Psoas muscle (tissue), 7 donors: ENCODE measurements at regions not wholly inside any gene's neighbourhood (a gene's known extent, or its start where the extent isn't known, plus 50 kb on each side); places are given as distances from the start of the nearest gene placed in this dataset.

Experiments
- ATAC-seq, 4 donors: fragments of 200-7000 bp; cut with Tn5 transposase; one replicate each; pipeline ENCODE4 v1.9.1; 2020; ENCODE audit warnings: moderate library complexity in 3 of 4, mild to moderate bottlenecking in 2 of 4
- DNase-seq, 2 donors: peaks; one replicate each; pipeline ENCODE4 v3.0.0-alpha.2; 2020
- H3K27ac ChIP-seq: fragments of 200-600 bp; one replicate; pipeline ENCODE4 v1.8.0; 2022
- H3K27me3 ChIP-seq, 3 donors: fragments of 200-600 bp in 1 of 3; one replicate each; pipeline versions ENCODE4 v1.6.1 to v1.8.0; 2013 to 2022; ENCODE audit warnings: low read length in 2 of 3, mild to moderate bottlenecking in 2 of 3, moderate library complexity in 1 of 3; ENCODE audit not compliant: insufficient read depth in 3 of 3
- H3K36me3 ChIP-seq, 2 donors: fragments of 200-600 bp in 1 of 2; one replicate each; pipeline versions ENCODE4 v1.6.1 to v1.8.0; 2013 to 2022; ENCODE audit warnings: low read depth in 1 of 2, mild to moderate bottlenecking in 1 of 2, moderate library complexity in 1 of 2; ENCODE audit not compliant: insufficient read depth in 1 of 2
- H3K4me1 ChIP-seq: fragments of 200-600 bp; one replicate; pipeline ENCODE4 v1.8.0; 2022
- H3K4me3 ChIP-seq: fragments of 200-600 bp; one replicate; pipeline ENCODE4 v1.8.0; 2022; ENCODE audit warnings: mild to moderate bottlenecking
- H3K9me3 ChIP-seq: fragments of 200-600 bp; one replicate; pipeline ENCODE4 v1.8.0; 2022
- CTCF ChIP-seq: fragments of 200-600 bp; IDR thresholded peaks from one replicate; pipeline ENCODE4 v1.8.0; 2022; ENCODE audit warnings: antibody characterized with exemption
- WGBS, 3 donors: extraction: QIAGEN DNeasy Blood & Tissue Kit; methylation state at CpG; one replicate each; pipeline versions ENCODE4 v1.1.6 to v1.1.7; 2013; 5-methylcytosine and 5-hydroxymethylcytosine counted together
- intact Hi-C, 2 donors: fragments of 100-400 bp; cut with DNase I; formaldehyde crosslinking; loops; one replicate each; pipeline versions ENCODE4 v1.11.0 to v1.14.2; 2022
- donor health status: healthy with polysubstance abuse.
- donor health status: DM: no; HTN: no; CAD: no; lungs with moderate emphysema.
- donor health status: Bipolar disorder and iron deficiency.
- donor health status: healthy.
- donor health status: DM: yes; HTN: yes; CAD: no.
- donor health status: DM: no; HTN: no; CAD: no.
- donor health status: DM: yes; HTN: yes; CAD: no.

- no peaks in the 10 kb centered on the region for H3K4me1 ChIP-seq
- no peak overlapping the region for H3K27ac ChIP-seq
- H3K9me3 ChIP-seq, result no peaks in the 10 kb centered on the region
- no peak for TF ChIP-seq CTCF
- DNase-seq (no peak), ATAC-seq (no peak)
- intact Hi-C loops, result no loop called here
- WGBS, 3 donors, result 62 to 67% (median 66%) methylated on average over 3 of the region's 3 CpGs
- no peaks in the 10 kb centered on the region for H3K27me3 ChIP-seq
- no peaks in the 10 kb centered on the region for H3K36me3 ChIP-seq
- no peak overlapping the region for H3K4me3 ChIP-seq
Measured at GRCh38 chr20:52619671-52620070, 352.5 kb upstream of the TSHZ2 start.

GRCh38 chr20:52619101-52619500 lies 353.1 kb upstream of the TSHZ2 start:
- ATAC-seq (no peak), DNase-seq (no peak)
- H3K4me3 ChIP-seq, result no peak overlapping the region
- H3K27me3 ChIP-seq, result no peaks in the 10 kb centered on the region
- H3K36me3 ChIP-seq, result no peaks in the 10 kb centered on the region
- 30 to 42% (median 36%) methylated on average over 5 of the region's 5 CpGs for WGBS, 3 donors
- no peaks in the 10 kb centered on the region for H3K4me1 ChIP-seq
- intact Hi-C loops, result no loop called here
- no peak for TF ChIP-seq CTCF
- H3K9me3 ChIP-seq, result no peaks in the 10 kb centered on the region
- no peak overlapping the region for H3K27ac ChIP-seq

- no peak overlapping the region for H3K27ac ChIP-seq
- 50 to 56% (median 52%) methylated on average over 3 of the region's 3 CpGs for WGBS, 3 donors
- intact Hi-C loops, result no loop called here
- H3K4me1 ChIP-seq, result no peaks in the 10 kb centered on the region
- H3K27me3 ChIP-seq, result no peaks in the 10 kb centered on the region
- H3K9me3 ChIP-seq, result no peaks in the 10 kb centered on the region
- TF ChIP-seq CTCF, result no peak
- no peak overlapping the region for H3K4me3 ChIP-seq
- ATAC-seq (no peak), DNase-seq (no peak)
- H3K36me3 ChIP-seq, result no peaks in the 10 kb centered on the region
Measured at GRCh38 chr20:52616629-52617028, 355.5 kb upstream of the TSHZ2 start.

GRCh38 chr20:52614051-52614863 lies 357.9 kb upstream of the TSHZ2 start:
- DNase-seq, result no peak
- WGBS, 3 donors, result 79 to 82% (median 80%) methylated on average over 3 of the region's 3 CpGs

More at GRCh38 chr20:52614051-52614863, 357.9 kb upstream of the TSHZ2 start:
- intact Hi-C loops, result no loop called here
- Histone ChIP-seq H3K4me3 (no peak overlapping the region), H3K4me1 (no peaks in the 10 kb centered on the region), H3K27me3 (no peaks in the 10 kb centered on the region), H3K9me3 (no peaks in the 10 kb centered on the region), H3K27ac (no peak overlapping the region), H3K36me3 (no peaks in the 10 kb centered on the region)
- ATAC-seq, result no peak
- TF ChIP-seq CTCF, result no peak
